ENCODE measurements at regions not wholly inside any gene's neighbourhood (a gene's known extent, or its start where the extent isn't known, plus 50 kb on each side); places are given as distances from the start of the nearest gene placed in this dataset.

DNA sequence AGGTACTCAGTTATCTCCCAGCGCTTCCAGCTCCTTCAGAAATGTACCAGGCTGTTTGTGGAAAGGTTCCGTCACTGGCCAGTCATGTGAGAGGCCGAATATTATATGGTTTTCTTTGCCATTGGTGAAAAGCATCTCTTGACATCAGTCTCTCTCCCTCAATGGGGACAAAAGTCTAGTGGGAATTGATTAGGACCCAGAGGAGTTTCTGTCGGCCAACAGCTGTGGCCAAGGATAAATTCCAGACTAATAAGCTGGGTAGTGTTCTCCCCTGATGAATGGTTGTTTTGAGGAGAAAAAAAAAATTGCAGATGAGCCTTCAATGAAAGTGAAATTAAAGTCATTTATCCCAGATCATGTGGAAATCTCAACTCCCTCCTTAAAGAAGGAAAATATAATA lies 404.7 kb upstream of the THRB start:
- WGBS (ENCODE audit: insufficient coverage, insufficient replicate concordance, low lambda C conversion rate, missing lambda C conversion rate) = 34% methylated on average over 4 of the region's 4 CpGs
- BruUV-seq (replicated peaks) = no TSS peak
- Histone ChIP-seq H3K4me2 (ENCODE audit: control insufficient read depth, insufficient read depth) (no peak overlapping the region), H2AFZ (ENCODE audit: control insufficient read depth, low read depth, low read length) (no peak overlapping the region), H3K36me3 (ENCODE audit: control insufficient read depth in 2 of 2, insufficient read depth in 2 of 2, low read length in 1 of 2) (no peaks in the 10 kb centered on the region), H3K4me1 (ENCODE audit: control insufficient read depth, insufficient read depth, low read length) (no peaks in the 10 kb centered on the region), H4K20me1 (ENCODE audit: control insufficient read depth, insufficient read depth) (no peaks in the 10 kb centered on the region), H3K9me3 (replicated peaks; ENCODE audit: control insufficient read depth, insufficient read depth, low read length) (no peaks in the 10 kb centered on the region), H3K9ac (ENCODE audit: control insufficient read depth, insufficient read depth, low read length) (no peak overlapping the region), H3K79me2 (ENCODE audit: control insufficient read depth, insufficient read depth, low read length) (no peaks in the 10 kb centered on the region), H3K4me3 (no peak overlapping the region), H3K27me3 (replicated peaks in 1 of 2; ENCODE audit: control insufficient read depth in 2 of 2, insufficient read depth in 2 of 2, low read length in 1 of 2) (no peaks in the 10 kb centered on the region), H3K27ac (ENCODE audit: control insufficient read depth, insufficient read depth) (no peak overlapping the region)
- ChIA-PET POLR2A (no interaction called here), RAD21 (ENCODE audit: unreplicated experiment) (no interaction called here), SMC1A (ENCODE audit: uncharacterized antibody, unreplicated experiment) (no interaction called here), CTCF (no interaction called here)
- DNase-seq (ENCODE audit: low read depth, low spot score) (no peak), FAIRE-seq (no peak), ATAC-seq (no peak)
- intact Hi-C loops (cut with micrococcal nuclease; ENCODE audit: unreplicated experiment) (no loop called here), in situ Hi-C loops (cut with MboI) (no loop called here)
- no peak for TF ChIP-seq EGR1 (IDR thresholded peaks at IDR 0.05; ENCODE audit: borderline replicate concordance in 1 of 2, low read depth in 2 of 2, low read length in 2 of 2)
- no peak for TF ChIP-seq NBN (IDR thresholded peaks at IDR 0.05)
- TF ChIP-seq SREBF1 (IDR thresholded peaks at IDR 0.05; ENCODE audit: low read length) = no peak
- no peak for TF ChIP-seq RCOR1 (conservative IDR thresholded peaks at IDR 0.05; ENCODE audit: low read depth, low read length)
- TF ChIP-seq, protein P1, sequence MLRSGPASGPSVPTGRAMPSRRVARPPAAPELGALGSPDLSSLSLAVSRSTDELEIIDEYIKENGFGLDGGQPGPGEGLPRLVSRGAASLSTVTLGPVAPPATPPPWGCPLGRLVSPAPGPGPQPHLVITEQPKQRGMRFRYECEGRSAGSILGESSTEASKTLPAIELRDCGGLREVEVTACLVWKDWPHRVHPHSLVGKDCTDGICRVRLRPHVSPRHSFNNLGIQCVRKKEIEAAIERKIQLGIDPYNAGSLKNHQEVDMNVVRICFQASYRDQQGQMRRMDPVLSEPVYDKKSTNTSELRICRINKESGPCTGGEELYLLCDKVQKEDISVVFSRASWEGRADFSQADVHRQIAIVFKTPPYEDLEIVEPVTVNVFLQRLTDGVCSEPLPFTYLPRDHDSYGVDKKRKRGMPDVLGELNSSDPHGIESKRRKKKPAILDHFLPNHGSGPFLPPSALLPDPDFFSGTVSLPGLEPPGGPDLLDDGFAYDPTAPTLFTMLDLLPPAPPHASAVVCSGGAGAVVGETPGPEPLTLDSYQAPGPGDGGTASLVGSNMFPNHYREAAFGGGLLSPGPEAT (IDR thresholded peaks at IDR 0.05; ENCODE audit: low read depth) = no peak
- no peak for TF ChIP-seq ESRRA (IDR thresholded peaks at IDR 0.05; ENCODE audit: low read length)
- no peak for TF ChIP-seq TAF1 (IDR thresholded peaks at IDR 0.05; ENCODE audit: borderline replicate concordance, low read depth, low read length)

All from GM12878 (cell line).